ENCODE measurements at regions not wholly inside any gene's neighbourhood (a gene's known extent, or its start where the extent isn't known, plus 50 kb on each side); places are given as distances from the start of the nearest gene placed in this dataset.

DNA sequence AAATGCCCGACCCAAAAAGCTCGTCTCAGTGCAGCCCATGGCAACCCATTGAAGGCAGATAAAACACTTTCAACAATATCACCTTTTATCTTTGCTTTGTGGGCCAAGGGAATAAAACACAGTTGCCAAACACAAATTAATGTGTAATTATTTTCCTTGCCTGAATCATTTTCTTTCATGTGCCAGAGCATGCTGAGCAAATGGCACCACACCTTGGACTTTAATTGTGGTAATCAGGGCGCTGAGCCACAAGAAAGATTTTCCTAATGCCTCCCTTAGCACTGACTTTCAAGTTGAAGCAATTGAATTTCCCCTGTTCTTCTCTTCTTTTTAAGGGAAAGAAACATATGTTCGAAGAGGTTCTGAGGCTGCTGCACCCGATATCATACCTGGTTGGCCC, 297.1 kb upstream of the MSX2 start:
- Histone ChIP-seq H3K4me3 (ENCODE audit: low read length) (no peak overlapping the region), H3K27me3 (ENCODE audit: control insufficient read depth, insufficient read depth, low read length) (no peaks in the 10 kb centered on the region), H3K27ac (ENCODE audit: low read length) (no peak overlapping the region), H3K36me3 (ENCODE audit: control insufficient read depth, insufficient read depth, low read length) (no peaks in the 10 kb centered on the region), H3K9me3 (ENCODE audit: control insufficient read depth, low read depth, low read length) (no peaks in the 10 kb centered on the region), H3K4me1 (ENCODE audit: control insufficient read depth, insufficient read depth, low read length) (no peaks in the 10 kb centered on the region)
- WGBS (ENCODE audit: insufficient coverage, low lambda C conversion rate), result no CpG with 5 or more reads among the region's 5 CpGs
- peak in 1 of 2 donors; percentile 6 for DNase-seq

DNA sequence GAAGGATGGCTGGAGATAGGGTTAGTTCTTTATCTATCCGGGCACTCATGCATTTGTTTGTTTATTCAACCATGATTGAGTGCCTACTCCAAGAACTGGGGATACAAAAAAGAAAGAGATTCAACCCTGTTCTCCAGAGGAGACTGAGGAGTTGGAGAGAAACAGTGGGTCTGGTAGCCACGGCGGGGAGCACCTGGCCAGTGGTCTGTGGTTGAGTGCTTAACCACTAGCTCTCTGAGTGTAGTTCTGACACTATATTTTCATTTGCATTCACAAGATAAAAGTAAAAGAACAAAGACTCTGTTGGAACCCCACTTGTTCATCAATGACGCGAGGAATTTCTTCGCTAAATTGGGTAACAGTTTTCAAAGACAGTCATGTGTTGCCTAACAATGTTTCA, 295.5 kb upstream of the MSX2 start:
- no peak overlapping the region for H3K4me3 ChIP-seq (ENCODE audit: low read length)
- no peaks in the 10 kb centered on the region for H3K36me3 ChIP-seq (ENCODE audit: control insufficient read depth, insufficient read depth, low read length)
- WGBS (ENCODE audit: insufficient coverage, low lambda C conversion rate), result no CpG with 5 or more reads among the region's 6 CpGs
- no peaks in the 10 kb centered on the region for H3K9me3 ChIP-seq (ENCODE audit: control insufficient read depth, low read depth, low read length)
- no peak overlapping the region for H3K27ac ChIP-seq (ENCODE audit: low read length)
- no peaks in the 10 kb centered on the region for H3K27me3 ChIP-seq (ENCODE audit: control insufficient read depth, insufficient read depth, low read length)
- DNase-seq, result no peak
- H3K4me1 ChIP-seq (ENCODE audit: control insufficient read depth, insufficient read depth, low read length), result no peaks in the 10 kb centered on the region

DNA sequence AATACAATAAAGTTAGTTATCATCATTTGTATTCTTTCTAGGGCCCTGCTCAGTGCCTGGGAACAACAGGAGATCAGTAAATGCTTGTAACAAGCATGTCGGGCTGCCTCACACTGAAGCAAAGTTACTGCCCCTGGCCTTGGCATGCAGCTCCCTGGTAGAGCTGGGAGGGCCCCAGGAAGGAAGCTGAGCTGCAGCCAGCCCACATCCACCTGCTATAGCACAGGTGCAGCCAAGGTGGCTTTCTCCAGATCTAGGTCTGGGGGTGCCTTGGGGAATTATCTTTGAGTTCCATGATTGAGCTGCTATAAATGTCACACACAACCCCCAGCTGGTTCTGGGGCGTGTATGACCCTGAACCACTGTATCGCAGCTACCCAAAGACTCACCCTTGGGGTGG, 293.4 kb upstream of the MSX2 start:
- no peaks in the 10 kb centered on the region for H3K36me3 ChIP-seq (ENCODE audit: control insufficient read depth, insufficient read depth, low read length)
- H3K9me3 ChIP-seq (ENCODE audit: control insufficient read depth, low read depth, low read length), result no peaks in the 10 kb centered on the region
- H3K27ac ChIP-seq (ENCODE audit: low read length), result no peak overlapping the region
- no CpG with 5 or more reads among the region's 3 CpGs for WGBS (ENCODE audit: insufficient coverage, low lambda C conversion rate)
- H3K27me3 ChIP-seq (ENCODE audit: control insufficient read depth, insufficient read depth, low read length), result no peaks in the 10 kb centered on the region
- no peak for DNase-seq
- no peak overlapping the region for H3K4me3 ChIP-seq (ENCODE audit: low read length)
- no peaks in the 10 kb centered on the region for H3K4me1 ChIP-seq (ENCODE audit: control insufficient read depth, insufficient read depth, low read length)

DNA sequence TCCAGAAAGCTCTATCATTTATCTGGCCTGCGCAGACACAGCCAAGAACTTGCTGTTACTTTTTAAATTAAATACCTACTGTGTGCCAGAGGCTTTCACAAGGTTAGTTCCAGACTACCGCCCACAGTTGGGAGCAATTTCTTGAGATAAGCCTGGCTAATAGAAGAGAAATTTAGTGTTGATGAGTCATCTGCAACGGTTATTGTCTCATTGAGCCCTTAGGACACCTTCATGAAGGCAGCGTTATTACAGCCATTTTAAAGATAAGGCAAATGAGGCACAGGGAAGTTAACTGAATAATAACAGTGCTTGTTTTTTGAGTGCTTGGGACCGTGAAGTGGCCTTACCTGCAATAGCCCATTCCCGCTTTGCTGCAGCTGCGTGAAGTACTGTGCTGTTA, 292.9 kb upstream of the MSX2 start:
- peak in 1 of 2 donors; percentile 28 for DNase-seq
- Histone ChIP-seq H3K27me3 (ENCODE audit: control insufficient read depth, insufficient read depth, low read length) (no peaks in the 10 kb centered on the region), H3K27ac (ENCODE audit: low read length) (no peak overlapping the region), H3K4me3 (ENCODE audit: low read length) (no peak overlapping the region), H3K9me3 (ENCODE audit: control insufficient read depth, low read depth, low read length) (no peaks in the 10 kb centered on the region), H3K4me1 (ENCODE audit: control insufficient read depth, insufficient read depth, low read length) (no peaks in the 10 kb centered on the region), H3K36me3 (ENCODE audit: control insufficient read depth, insufficient read depth, low read length) (no peaks in the 10 kb centered on the region)
- WGBS (ENCODE audit: insufficient coverage, low lambda C conversion rate), result no CpG with 5 or more reads among the region's 7 CpGs

DNA sequence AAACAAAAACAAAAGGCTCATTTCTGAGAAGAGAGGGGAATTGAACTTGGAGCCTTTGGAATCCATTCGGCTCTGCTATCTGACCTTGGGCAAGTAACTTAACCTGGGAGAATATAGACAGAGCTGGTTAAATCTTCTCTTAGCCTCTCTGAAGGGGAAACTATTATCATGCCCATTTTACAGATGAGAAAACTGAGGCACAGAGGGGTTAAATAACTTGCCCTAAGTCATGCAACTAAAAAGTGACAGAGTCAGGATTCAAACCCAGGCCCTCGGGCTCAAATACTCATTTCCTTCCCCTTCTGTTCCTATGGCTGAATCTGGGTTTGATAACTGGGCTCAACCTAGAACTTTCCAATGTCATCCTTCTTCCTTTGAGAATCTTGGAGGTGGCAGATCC, 291.3 kb upstream of the MSX2 start:
- WGBS (ENCODE audit: insufficient coverage, low lambda C conversion rate), result no CpG with 5 or more reads among the region's 2 CpGs
- Histone ChIP-seq H3K4me1 (ENCODE audit: control insufficient read depth, insufficient read depth, low read length) (no peaks in the 10 kb centered on the region), H3K27me3 (ENCODE audit: control insufficient read depth, insufficient read depth, low read length) (no peaks in the 10 kb centered on the region), H3K36me3 (ENCODE audit: control insufficient read depth, insufficient read depth, low read length) (no peaks in the 10 kb centered on the region), H3K9me3 (ENCODE audit: control insufficient read depth, low read depth, low read length) (no peaks in the 10 kb centered on the region), H3K4me3 (ENCODE audit: low read length) (no peak overlapping the region), H3K27ac (ENCODE audit: low read length) (no peak overlapping the region)
- no peak for DNase-seq

DNA sequence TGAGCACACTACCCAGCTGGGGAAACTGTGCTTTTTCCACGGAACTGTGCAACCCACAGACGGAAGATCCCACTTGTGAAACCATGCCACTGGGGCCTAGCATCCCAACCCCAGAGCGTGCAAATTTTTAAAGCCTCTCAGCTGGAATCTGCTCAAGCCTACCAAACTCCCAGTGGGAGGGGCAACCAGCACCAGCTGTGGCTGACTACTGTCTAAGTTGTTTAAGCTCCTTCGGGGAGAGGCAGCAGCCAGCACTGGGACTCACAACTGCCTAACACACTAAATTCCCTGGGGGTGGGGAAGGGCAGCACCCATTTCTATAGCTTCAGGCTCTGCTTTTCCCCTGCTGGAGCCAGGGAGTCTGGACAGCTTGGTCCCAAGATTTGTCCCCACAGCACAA, 287.6 kb upstream of the MSX2 start:
- Histone ChIP-seq H3K27ac (ENCODE audit: low read length) (no peak overlapping the region), H3K27me3 (ENCODE audit: control insufficient read depth, insufficient read depth, low read length) (no peaks in the 10 kb centered on the region), H3K4me3 (ENCODE audit: low read length) (no peak overlapping the region), H3K36me3 (ENCODE audit: control insufficient read depth, insufficient read depth, low read length) (no peaks in the 10 kb centered on the region), H3K9me3 (ENCODE audit: control insufficient read depth, low read depth, low read length) (no peaks in the 10 kb centered on the region), H3K4me1 (ENCODE audit: control insufficient read depth, insufficient read depth, low read length) (no peaks in the 10 kb centered on the region)
- DNase-seq, result no peak
- WGBS (ENCODE audit: insufficient coverage, low lambda C conversion rate), result no CpG with 5 or more reads among the region's 4 CpGs

DNA sequence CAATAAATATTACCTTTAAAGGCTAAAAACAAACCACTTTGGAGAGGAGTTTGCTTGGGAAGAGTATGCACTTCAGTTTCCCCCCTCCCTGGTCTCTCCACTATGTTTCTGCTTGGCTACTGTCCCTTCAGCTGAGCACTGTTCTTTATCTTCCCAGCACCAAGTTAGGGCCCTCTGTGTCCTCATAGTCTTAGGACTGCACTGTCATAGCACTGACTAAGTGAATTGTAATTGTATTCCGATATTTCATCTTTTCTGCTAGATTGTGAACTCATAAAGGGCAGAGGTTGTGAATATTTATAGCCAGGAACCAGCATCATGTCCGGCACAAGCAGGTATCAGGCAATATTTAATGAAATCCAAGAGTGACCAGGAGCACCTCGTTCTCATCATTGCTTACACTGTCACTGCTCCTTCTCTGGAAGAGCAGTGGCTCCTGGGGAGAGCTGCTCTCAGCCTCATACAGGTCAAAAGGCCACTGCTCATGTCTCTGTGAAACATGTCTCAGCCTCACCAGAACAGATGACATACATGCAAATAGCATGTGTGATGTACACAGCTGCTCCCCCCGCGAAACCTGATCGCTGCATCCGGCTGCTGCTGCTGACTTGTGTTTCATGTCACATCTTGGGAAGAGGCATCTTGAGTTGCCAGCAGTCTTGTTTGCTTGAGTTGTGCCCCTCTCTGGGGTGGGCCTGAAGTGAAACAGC, 279.7 kb upstream of the MSX2 start:
- no peak for DNase-seq
- Histone ChIP-seq H3K36me3 (ENCODE audit: control insufficient read depth, insufficient read depth, low read length) (no peaks in the 10 kb centered on the region), H3K9me3 (ENCODE audit: control insufficient read depth, low read depth, low read length) (no peaks in the 10 kb centered on the region), H3K4me3 (ENCODE audit: low read length) (no peak overlapping the region), H3K27me3 (ENCODE audit: control insufficient read depth, insufficient read depth, low read length) (no peaks in the 10 kb centered on the region), H3K4me1 (ENCODE audit: control insufficient read depth, insufficient read depth, low read length) (no peaks in the 10 kb centered on the region), H3K27ac (ENCODE audit: low read length) (no peak overlapping the region)
- WGBS (ENCODE audit: insufficient coverage, low lambda C conversion rate), result no CpG with 5 or more reads among the region's 7 CpGs

DNA sequence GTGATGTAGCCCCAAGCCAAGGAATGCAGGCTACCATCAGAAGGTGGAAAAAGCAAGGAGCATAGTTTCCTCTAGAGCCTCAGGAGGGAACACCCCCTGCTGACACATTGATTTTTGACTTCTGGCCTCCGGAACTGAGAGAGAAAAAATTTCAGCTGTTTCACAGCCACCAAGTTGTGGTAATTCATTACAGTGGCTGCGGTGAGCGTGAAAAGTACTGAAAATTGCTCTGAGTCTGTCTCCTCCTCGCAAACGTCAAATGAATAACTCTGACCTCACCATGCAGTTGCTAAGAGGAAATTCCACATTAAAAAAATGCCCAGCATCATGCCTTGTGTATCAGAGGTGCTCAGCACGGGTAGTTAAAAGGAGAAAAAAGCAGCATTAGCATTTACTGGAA, 277.9 kb upstream of the MSX2 start:
- no CpG with 5 or more reads among the region's 6 CpGs for WGBS (ENCODE audit: insufficient coverage, low lambda C conversion rate)
- no peaks in the 10 kb centered on the region for H3K9me3 ChIP-seq (ENCODE audit: control insufficient read depth, low read depth, low read length)
- no peak overlapping the region for H3K27ac ChIP-seq (ENCODE audit: low read length)
- H3K4me3 ChIP-seq (ENCODE audit: low read length), result no peak overlapping the region
- H3K36me3 ChIP-seq (ENCODE audit: control insufficient read depth, insufficient read depth, low read length), result no peaks in the 10 kb centered on the region
- H3K4me1 ChIP-seq (ENCODE audit: control insufficient read depth, insufficient read depth, low read length), result no peaks in the 10 kb centered on the region
- no peak for DNase-seq
- H3K27me3 ChIP-seq (ENCODE audit: control insufficient read depth, insufficient read depth, low read length), result no peaks in the 10 kb centered on the region

DNA sequence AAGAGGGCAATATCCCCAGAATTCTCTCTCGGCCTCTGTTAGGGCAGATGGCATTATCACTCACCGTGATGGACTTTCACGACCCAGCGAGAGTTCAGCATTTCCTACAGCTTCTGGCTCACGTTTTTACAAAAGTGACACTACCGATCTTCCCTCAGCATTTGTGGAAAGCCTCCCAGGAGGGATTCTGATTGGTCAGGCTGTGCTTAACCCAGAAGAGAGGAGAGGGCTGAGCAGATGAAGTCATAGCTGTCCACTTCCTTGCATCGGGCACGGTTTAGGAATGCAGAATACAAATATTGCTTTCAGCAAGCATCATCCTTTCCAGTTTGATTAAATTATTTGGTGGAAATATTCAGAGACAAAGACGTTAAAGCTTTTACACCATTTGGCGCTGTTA, 277.4 kb upstream of the MSX2 start:
- no peaks in the 10 kb centered on the region for H3K36me3 ChIP-seq (ENCODE audit: control insufficient read depth, insufficient read depth, low read length)
- no peak overlapping the region for H3K4me3 ChIP-seq (ENCODE audit: low read length)
- WGBS (ENCODE audit: insufficient coverage, low lambda C conversion rate), result no CpG with 5 or more reads among the region's 10 CpGs
- no peaks in the 10 kb centered on the region for H3K4me1 ChIP-seq (ENCODE audit: control insufficient read depth, insufficient read depth, low read length)
- H3K27me3 ChIP-seq (ENCODE audit: control insufficient read depth, insufficient read depth, low read length), result no peaks in the 10 kb centered on the region
- no peak for DNase-seq
- no peaks in the 10 kb centered on the region for H3K9me3 ChIP-seq (ENCODE audit: control insufficient read depth, low read depth, low read length)
- no peak overlapping the region for H3K27ac ChIP-seq (ENCODE audit: low read length)

DNA sequence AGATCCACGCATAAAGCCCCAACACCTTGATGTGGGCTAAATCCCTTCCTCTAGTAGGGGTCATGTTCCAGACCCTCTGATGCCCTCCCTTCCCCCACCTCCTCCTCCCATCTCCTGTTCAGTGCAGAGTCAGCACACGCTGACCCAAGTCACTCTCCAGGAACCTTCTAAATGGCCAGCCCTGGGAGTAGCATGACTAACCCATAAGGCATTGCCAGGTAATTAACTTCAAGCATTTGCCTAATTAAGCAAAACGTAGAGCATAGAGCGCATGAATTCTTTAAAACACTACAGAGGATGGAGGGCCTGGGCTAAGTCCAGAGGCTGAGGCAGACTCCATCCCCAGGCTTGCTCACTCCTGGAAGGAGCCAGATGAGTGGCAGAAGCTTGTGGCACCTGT, 276.3 kb upstream of the MSX2 start:
- WGBS (ENCODE audit: insufficient coverage, low lambda C conversion rate), result no CpG with 5 or more reads among the region's 4 CpGs
- H3K4me3 ChIP-seq (ENCODE audit: low read length), result no peak overlapping the region
- no peak for DNase-seq

DNA sequence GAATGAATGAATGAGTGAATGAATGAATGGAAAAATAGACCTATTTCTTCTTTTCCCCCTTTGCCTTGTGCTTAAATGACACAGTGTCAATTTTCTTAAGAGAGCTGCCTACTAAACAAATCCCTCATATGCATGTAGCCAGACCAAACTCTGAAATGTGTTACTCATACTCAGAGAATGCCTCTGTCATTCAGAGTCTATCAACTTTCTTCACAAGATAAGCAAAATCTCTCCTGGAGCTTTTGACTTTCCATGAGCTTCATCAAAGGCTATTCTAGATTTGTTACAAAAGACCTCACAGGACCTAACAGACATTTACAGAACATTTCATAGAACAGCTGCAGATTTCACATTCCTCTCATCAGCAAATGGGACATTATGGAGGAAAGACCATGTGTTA, 275.7 kb upstream of the MSX2 start:
- no peaks in the 10 kb centered on the region for H3K9me3 ChIP-seq (ENCODE audit: control insufficient read depth, low read depth, low read length)
- H3K4me1 ChIP-seq (ENCODE audit: control insufficient read depth, insufficient read depth, low read length), result no peaks in the 10 kb centered on the region
- H3K4me3 ChIP-seq (ENCODE audit: low read length), result no peak overlapping the region
- DNase-seq, result no peak
- H3K27ac ChIP-seq (ENCODE audit: low read length), result no peak overlapping the region
- H3K27me3 ChIP-seq (ENCODE audit: control insufficient read depth, insufficient read depth, low read length), result no peaks in the 10 kb centered on the region
- H3K36me3 ChIP-seq (ENCODE audit: control insufficient read depth, insufficient read depth, low read length), result no peaks in the 10 kb centered on the region

More for the DNA sequence above, 276.3 kb upstream of the MSX2 start:
- H3K27me3 ChIP-seq (ENCODE audit: control insufficient read depth, insufficient read depth, low read length), result no peaks in the 10 kb centered on the region
- H3K4me1 ChIP-seq (ENCODE audit: control insufficient read depth, insufficient read depth, low read length), result no peaks in the 10 kb centered on the region
- no peaks in the 10 kb centered on the region for H3K9me3 ChIP-seq (ENCODE audit: control insufficient read depth, low read depth, low read length)
- no peaks in the 10 kb centered on the region for H3K36me3 ChIP-seq (ENCODE audit: control insufficient read depth, insufficient read depth, low read length)
- H3K27ac ChIP-seq (ENCODE audit: low read length), result no peak overlapping the region
